Globus pallidus (tissue), 1 donor: ENCODE measurements at regions not wholly inside any gene's neighbourhood (a gene's known extent, or its start where the extent isn't known, plus 50 kb on each side); places are given as distances from the start of the nearest gene placed in this dataset.
"Not testable (repeated sequence)": the region's sequence is repeated elsewhere in the genome, so short reads cannot be mapped to it uniquely, and the experiment has no call there.

Source experiments
- DNase-seq: peaks from one replicate; pipeline ENCODE4 v3.0.0-alpha.2; 2015; ENCODE audit warnings: low spot score

DNA sequence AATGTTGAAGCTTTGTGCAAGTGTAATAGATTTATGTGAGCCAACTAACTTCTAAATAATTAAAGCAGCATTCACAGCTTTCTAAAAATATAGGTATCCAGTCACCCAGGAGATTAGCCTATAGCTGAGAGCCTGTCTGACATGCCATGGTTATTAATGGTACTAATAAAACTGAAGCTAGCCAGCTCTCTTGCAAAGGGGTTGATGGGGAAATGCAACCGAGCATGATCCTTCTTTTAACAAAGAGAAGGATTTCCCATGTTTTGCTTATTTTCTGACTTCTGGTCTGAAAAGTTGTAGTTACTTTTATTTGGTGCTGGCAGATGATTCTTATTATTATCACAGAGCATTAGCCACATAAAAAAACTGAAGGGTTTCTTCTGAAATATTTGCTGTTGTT lies 488.7 kb upstream of the CYLC2 start:
- no peak for DNase-seq

DNA sequence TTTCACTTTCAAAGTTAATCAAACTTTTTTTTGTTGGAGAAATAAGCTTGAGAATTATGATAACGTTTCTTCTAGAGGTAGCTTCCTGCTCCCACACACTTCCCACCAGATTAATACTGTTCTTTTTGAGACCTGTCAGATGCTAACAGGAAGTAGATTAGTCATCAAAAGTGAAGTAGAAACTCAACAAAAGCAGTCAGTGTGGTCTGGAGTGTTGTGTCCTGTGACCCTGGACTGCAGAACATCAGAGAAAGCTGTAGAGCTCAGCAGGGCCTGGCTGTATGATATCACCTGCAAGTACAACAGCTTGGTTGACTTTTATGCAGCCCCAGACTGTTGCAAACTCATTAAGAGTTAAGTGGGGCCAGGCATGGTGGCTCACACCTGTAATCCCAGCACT lies 495.7 kb upstream of the CYLC2 start:
- DNase-seq, result no peak

DNA sequence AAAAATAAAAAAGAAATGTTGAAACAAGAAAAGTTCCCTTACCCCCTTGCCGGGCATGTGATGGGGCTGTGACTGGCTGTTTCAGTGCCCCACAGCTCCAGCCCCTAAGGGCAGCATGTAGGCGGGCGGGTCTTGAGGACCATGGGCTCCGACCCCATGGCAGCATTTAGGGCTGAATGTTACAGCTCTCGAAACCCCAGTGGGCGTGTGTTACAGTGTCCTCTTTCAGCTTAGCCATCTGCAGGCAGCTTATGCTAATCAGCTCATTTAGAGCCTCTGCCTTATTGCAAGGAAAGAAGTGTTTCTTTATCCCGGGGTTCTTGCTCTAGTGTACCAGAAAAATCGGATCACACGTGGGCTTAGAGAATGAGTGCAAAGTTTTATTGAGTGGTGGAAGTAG lies 497.4 kb upstream of the CYLC2 start:
- no peak for DNase-seq

DNA sequence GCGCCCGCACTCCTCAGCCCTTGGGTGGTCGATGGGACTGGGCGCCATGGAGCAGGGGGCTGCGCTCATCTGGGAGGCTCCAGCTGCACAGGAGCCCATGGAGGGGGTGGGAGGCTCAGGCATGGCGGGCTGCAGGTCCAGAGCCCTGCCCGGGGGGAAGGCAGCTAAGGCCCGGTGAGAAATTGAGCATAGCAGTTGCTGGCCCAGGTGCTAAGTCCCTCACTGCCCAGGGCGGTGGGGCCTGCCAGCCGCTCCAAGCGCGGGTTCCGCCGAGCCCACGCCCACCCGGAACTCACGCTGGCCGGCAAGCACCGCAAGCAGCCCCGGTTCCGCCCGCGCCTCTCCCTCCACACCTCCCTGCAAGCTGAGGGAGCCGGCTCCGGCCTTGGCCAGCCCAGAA lies 508.2 kb upstream of the CYLC2 start:
- DNase-seq, result not testable (repeated sequence)

DNA sequence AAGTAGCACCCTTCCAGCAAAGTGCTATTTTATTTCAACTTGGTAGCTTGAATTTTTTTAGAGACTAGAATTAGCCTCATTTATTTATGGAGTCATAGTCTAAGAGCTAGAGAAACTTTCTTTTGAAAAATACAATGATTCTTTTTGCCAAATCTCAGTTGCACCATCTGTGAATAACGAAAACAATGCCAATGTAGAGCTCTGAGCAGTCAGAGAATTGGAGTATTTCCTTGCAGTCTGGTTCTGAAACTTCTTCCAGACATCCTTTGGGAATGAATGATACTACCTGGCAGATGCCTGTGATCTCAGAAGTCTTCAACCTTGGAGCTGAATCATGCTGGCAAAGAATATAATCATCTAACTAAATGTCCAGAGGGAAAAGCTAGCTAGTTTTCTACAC lies 511.5 kb upstream of the CYLC2 start:
- DNase-seq, result no peak

DNA sequence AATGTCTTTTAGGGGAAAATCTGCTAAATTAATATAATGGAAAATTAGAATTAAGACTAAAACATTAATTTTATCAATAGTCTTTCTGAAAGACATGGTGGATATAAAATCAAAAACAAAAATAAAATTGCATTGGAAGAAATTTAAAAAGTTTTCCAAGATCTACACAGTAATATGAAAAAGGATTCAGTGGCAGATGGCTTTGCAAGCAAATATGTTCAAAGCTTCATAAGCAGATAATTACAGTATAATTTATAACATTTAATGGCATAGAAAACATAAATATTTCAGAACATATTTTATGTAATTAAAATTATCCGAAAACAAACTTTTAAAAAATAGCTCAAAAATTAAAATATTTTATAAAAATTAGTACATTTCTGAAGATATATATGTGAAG lies 512.4 kb upstream of the CYLC2 start:
- DNase-seq, result no peak

DNA sequence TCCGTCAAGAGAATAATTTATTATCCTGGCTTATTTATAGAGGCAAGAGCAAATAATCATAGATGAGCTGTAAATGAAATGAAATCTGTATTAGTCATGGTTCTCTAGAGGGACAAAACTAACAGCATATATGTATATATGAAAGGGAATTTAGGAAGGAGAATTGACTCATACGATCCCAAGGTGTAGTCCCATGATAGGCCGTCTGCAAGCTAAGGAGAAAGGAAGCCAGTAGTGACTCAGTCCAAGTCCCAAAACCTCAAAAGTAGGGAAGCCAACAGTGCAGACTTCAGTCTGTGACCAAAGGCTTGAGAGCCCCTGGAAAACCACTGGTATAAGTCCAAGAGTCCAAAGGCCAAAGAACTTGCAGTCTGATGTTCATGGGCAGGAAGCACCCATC lies 515.9 kb upstream of the CYLC2 start:
- DNase-seq, result no peak

DNA sequence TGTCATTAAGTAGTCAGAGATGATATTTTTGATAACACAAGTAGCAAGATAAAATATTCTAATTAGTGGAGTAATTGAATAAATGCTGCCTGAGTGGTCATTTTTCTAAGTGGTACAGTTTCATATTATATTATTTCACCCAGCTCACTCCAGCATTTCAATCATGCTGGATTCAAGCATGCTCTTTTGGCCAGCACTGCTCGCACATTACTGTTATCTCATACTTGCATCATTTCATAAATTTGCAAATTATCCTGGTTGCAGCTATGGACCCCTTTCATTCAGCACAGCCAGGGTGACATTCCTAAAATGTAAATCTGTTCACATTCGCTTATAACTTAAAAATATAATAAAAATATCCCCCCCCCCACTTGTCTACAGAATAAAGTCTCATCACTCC lies 520.8 kb upstream of the CYLC2 start:
- no peak for DNase-seq

DNA sequence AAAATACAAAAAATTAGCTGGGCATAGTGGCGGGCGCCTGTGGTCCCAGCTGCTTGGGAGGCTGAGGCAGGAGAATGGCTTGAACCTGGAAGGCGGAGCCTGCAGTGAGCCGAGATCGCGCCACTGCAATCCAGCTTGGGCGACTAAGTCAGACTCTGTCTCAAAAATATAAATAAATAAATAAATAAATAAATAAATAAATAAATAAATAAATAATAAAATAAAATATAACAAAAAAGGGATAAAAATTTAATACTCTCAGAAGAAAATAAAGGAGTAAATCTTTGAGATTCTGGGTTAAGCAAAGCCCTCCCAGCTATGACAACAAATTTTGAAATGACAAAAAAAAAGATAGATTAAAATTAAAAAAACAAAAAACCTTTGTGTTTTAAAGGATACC lies 525.7 kb upstream of the CYLC2 start:
- DNase-seq, result not testable (repeated sequence)

DNA sequence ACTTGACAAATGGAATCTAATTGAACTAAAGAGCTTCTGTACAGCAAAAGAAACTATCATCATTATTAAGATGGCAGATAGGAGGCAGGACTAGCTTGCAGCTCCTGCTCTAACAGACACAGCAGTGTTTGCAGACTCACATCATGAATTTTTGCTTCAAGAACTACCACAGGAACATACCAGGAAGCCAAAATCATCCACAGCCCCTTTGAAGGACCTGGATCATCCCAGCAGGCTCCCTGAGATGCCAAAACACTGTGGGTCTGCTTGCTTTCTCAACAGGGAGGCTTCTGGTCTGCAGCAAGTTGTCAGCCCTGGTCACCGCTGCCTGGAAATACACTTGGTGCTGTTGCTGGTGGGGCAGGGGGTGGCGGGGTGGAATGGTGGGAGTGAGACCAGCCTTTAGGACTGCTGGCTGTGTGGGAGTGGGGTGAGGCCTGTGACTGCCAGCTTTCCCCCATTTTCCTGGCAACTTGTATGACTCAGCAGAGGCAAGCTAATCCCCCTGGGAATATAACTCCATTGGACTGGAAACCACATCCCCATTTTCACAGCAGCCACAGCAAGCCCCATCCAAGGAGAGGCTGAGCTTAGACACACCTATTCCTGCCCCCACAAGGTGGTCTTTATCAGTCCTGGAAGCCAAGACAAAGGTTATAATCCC lies 533.8 kb upstream of the CYLC2 start:
- DNase-seq, result no peak

DNA sequence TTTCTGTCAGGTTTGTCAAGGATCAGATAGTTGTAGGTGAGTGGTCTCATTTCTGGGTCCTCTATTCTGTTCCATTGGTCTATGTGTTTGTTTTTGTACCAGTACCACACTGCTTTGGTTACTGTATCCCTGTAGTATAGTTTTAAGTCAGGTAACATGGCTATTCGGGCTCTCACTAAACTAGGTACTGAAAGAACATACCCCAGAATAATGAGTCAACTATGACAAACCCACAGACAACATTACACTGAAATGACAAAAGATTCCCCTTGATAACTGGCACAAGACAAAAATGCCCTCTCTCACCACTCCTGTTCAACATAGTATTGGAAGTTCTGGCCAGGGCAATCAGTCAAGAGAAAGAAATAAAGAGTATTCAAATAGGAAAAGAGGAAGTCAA lies 535.3 kb upstream of the CYLC2 start:
- DNase-seq, result no peak

DNA sequence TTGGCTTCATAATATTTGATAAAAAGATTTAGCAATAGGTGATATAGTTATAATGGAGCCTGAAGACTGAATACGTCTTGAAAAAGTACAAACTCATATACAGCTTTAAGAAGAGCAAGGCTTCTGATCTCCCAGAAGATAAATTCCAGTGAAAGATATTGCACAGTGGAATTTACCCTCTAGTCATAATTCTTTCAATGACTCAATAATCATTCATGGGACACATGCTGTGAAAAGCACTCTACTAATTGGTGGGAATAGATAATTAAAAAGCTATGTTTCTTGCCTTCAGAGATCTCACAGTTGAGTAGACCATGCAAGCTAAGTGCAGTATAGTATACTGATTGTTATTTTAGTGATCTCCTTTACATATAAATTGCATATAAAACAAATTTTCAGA lies 538.6 kb upstream of the CYLC2 start:
- no peak for DNase-seq

DNA sequence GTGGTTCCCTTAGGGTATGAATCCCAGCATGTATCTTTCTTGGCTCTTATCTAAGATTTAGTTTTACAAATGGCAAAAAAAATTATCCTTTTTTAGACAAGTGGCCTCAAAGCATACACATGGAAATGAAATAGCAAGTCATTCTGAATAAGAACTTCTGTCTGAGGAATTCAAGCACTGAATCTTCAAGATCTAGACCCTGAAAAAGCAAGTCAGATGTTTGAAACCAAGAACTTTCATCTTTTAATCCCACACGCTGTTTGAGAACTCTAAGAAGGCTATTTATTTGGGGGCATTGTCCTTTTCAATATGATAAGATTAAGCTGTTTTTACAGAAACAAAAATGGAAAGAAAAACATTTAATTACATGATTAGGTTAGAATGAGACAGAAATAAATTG lies 549.2 kb upstream of the CYLC2 start:
- DNase-seq, result no peak

DNA sequence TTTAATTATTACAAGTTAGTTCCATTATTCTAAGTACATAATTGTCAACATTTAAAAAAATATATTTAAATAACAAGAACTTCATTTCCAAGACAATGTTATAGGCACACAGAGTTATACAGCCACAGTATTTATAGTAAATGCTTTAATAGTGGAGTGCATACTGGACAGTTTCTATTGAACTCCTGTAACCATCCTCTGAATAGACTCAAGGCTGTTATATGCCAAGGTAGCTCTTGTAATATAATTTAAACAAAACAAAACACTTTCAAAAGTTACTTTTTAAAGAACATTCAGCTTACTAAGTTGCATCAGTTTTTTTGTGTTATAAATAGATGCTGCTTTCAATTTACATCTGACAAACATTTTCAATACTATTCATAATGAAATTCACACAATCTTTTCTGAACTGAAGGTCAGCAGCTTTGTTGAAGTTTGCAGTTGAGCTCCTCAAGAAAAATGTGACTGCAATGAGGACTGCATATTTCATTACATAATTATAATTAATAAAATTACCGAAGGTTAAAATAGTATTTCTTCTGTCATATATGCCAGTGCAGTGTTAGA lies 549.9 kb upstream of the CYLC2 start:
- DNase-seq, result no peak

DNA sequence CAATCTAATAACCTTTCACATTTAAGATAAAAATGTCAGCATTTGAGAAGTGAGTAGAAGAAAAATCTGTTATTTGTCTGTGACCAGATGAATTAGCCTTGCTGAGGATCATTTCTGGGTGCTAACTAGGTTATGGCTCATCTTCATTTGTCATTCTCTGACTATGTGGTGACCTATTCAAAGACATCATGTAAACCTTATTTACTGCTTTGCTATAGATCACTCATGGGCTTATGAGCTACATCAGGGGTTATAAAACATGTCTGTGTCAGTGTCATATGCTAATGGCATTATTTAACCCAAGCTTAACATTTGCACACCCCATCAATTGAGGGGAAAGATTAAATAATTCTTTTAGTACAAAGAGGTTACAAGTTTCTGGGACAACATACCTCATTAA lies 555.5 kb upstream of the CYLC2 start:
- no peak for DNase-seq

DNA sequence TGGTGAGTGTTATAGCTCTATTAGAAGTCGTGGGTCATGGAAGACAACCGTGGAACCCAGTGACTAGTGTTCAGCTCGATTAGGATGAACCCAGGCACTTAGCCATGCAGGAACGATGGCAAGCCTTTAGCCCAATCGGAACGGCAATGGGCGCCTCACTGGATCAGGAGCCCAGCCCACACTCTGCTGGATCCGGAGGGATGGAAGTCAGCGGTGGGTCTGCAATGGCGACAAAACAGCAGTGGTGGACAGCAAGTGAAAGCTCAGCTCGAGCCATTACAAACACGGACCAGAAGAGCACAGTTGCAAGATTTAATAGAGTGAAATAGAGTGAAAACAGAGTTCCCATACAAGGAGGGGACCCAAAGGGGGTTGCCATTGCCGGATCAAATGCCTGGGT lies 558.5 kb upstream of the CYLC2 start:
- not testable (repeated sequence) for DNase-seq

DNA sequence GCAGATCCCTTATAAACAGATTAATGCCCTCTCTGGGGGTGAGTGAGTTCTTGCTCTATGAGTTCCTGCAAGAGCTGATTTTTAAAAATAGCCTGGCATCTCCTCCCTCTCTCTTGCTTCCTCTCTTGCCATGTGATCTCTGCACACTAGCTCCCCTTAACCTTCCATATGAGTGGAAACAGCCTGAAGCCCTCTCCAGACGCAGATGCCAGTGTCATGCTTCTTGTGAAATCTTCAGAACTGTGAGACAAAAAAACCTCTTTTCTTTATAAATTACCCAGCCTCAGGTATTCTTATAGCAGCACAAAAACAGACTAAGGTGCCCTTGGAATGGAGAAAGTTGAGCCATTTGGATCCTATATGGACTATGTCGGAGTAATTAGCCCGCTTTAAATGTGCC lies 559.7 kb upstream of the CYLC2 start:
- no peak for DNase-seq

DNA sequence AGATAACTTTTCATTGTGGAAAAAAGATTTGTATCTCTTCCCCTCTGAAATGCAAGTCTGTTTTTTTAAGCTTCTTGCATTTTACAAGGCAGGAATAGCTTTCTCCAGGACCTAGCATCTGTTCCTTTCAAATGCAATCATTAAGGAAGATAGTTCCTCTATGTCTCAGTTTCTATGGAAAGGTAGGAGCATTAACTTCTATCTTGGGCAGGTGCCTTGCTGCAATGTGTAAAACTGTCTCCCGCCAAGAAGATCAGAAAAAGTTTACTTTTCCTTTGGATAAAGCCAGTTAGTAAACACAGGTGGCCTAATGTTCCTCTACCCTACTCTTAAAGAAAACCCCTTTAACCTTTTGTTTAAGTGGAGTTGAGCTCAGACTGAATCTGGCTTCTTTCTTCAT lies 560.6 kb upstream of the CYLC2 start:
- no peak for DNase-seq

DNA sequence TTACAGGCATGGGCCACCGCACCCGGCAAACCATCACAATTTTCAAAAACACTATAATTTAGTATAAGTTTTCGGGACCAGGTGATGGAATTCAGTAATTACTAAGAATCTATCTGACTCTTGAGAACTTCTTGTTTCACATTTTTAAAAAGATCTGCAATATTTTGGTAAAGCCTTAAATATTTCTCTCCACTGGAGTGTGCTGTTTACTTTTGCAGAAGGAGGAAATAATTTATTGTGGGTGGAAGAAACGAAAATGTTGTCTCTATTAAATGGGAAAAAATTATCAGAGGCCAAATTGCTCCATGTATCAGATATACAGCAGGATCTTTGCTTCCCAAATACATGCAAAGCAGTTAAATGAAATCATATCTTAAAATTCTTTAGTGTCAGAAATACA lies 566.8 kb upstream of the CYLC2 start:
- no peak for DNase-seq

DNA sequence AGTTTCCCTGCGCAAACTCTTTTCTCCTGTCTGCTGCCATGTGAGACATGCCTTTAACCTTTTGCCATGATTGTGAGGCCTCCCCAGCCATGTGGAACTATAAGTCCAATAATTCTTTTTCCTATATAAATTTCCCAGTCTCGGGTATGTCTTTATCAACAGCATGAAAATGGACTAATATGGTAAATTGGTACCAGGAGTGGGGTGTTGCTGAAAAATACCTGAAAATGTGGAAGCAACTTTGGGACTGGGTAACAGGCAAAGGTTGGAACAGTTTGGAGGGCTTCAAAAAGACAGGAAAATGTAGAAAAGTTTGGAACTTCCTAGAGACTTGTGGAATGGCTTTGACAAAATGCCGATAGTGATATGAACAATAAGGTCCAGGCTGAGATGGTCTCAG lies 578.9 kb upstream of the CYLC2 start:
- DNase-seq, result not testable (repeated sequence)

DNA sequence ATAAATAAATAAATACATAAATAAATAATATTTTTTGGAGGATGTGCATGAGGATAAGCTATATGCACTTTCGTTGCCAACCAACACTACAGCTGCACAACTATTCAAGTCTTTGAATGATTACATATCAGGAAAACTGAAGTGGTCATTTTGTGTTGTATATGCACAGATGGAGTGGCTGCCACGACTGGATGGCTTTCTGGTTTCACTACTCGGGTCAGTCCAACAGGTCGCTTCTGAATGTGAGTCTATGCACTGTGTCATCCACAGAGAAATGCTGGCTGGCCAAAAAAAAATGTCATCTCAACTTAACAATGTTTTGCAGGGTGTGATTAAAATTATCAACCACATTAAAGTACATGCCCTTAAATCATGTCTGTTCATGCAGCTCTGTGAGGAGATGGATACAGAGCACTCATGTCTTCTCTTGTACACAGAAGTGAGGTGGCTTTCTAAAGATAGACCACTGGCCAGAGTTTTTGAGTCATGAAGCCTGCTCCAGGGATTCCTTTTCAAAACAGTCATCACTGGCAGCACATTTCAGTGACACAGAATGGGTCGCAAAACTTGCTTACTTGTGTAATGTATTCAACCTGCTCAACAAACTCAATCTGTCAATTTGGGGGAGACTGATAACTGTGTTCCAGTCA lies 589.8 kb upstream of the CYLC2 start:
- DNase-seq, result no peak

DNA sequence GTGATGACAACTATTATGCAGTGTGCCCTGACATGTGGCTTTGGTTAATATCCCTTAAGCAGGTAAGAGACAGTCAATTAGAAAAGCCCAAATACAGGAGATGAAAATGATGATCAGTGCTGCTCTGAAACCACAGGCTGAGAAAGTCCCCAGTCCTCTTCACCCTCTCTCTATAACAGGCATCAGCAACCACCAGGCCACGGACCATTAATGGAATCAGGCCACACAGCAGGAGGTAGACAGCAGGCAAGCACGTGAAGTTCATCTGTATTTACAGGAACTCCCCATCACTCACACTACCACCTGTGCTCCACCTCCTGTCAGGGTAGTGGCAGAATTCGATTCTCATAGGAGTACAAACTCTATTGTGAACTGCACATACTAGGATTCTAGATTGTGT lies 591.6 kb upstream of the CYLC2 start:
- DNase-seq, result no peak

DNA sequence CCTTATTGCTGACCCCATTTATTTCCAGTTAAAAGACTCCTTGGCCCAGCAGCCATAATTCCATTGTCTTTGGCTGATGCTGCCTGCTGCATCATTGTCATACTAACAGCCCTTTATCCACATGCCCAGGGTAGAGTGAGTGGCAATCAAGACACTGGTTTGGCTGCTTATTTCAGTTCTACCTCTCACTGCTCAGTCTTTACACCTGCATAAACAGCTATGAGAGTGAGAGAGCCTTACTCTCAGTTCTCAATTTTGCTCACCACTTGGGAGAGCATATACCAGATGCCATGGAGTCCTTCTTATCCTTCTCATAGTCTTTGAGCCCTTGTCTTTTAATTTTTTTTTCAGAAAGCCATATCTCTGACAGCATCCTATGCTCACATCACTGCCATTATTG lies 596.9 kb upstream of the CYLC2 start:
- no peak for DNase-seq

DNA sequence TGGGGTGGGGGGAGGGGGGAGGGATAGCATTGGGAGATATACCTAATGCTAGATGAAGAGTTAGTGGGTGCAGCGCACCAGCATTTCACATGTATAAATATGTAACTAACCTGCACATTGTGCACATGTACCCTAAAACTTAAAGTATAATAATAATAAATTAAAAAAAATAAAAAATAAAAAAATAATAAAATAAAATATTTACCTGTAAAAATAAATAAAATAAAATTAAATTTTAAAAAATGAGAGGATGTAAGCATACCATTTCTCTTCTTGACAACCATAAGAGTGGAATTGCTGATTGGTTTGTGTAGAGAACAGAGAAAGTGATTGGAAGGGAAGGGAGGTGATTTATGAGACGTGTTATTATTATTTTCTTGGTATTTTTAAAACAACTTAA lies 609.5 kb upstream of the CYLC2 start:
- DNase-seq, result not testable (repeated sequence)
